PC-3 (cell line): ENCODE measurements at regions not wholly inside any gene's neighbourhood (a gene's known extent, or its start where the extent isn't known, plus 50 kb on each side); places are given as distances from the start of the nearest gene placed in this dataset.
A peak's percentile ranks its signal among the peaks of the same experiment; 100 is the strongest.

Experiments used
- ATAC-seq: fragments of 200-7000 bp; cut with Tn5 transposase; 2 replicates; pipeline ENCODE4 v1.9.1; 2020; ENCODE audit warnings: mild to moderate bottlenecking, moderate library complexity
- BruUV-seq: library from RNA; stranded (reverse); fragments of 400-500 nt; replicated peaks from 2 replicates; lab custom pipeline; 2021; lab: Mats Ljungman, UMichigan
- CTCF ChIA-PET: fragments of 300-600 bp; sonication (Branson Sonifier 250); formaldehyde crosslinking; loops from one replicate; lab custom pipeline; 2022; ENCODE audit warnings: antibody characterized with exemption; lab: Charles Lee
- POLR2A ChIA-PET: fragments of 300-600 bp; sonication (Branson Sonifier 250); formaldehyde crosslinking; loops from one replicate; lab custom pipeline; 2022; ENCODE audit warnings: antibody characterized with exemption; ENCODE audit not compliant: unreplicated experiment; lab: Charles Lee
- DNase-seq: peaks from one replicate; pipeline ENCODE4 v3.0.0-alpha.2; 2015
- H2AFZ ChIP-seq: fragments of 300-600 bp; sonication (generic); 2 replicates; pipeline ENCODE4 v1.6.0; 2016; ENCODE audit warnings: antibody characterized with exemption, low read length
- H3F3A ChIP-seq: fragments of 300-600 bp; sonication (generic); one replicate; pipeline ENCODE4 v1.6.0; 2017; ENCODE audit warnings: antibody characterized with exemption, low read length, control low read depth, mild to moderate bottlenecking; ENCODE audit not compliant: unreplicated experiment
- H3K27ac ChIP-seq: fragments of 300-600 bp; sonication (generic); 2 replicates; pipeline ENCODE4 v1.5.1; 2016; ENCODE audit warnings: mild to moderate bottlenecking, low read length
- H3K27me3 ChIP-seq: fragments of 300-600 bp; sonication (generic); 2 replicates; pipeline ENCODE4 v1.6.1; 2016; ENCODE audit warnings: low read length, mixed read lengths
- H3K36me3 ChIP-seq: fragments of 300-600 bp; sonication (generic); 2 replicates; pipeline ENCODE4 v1.6.1; 2016; ENCODE audit warnings: low read depth, mixed run types, low read length, mixed read lengths
- H3K4me1 ChIP-seq: fragments of 300-600 bp; sonication (generic); 2 replicates; pipeline ENCODE4 v1.5.1; 2016; ENCODE audit warnings: low read length; ENCODE audit not compliant: insufficient read depth
- H3K4me2 ChIP-seq: fragments of 300-600 bp; sonication (generic); 2 replicates; pipeline ENCODE4 v1.6.0; 2016; ENCODE audit warnings: low read length
- H3K4me3 ChIP-seq: fragments of 300-600 bp; sonication (generic); 2 replicates; pipeline ENCODE4 v1.5.1; 2016; ENCODE audit warnings: mild to moderate bottlenecking, low read length, mixed read lengths
- H3K79me2 ChIP-seq: fragments of 300-600 bp; sonication (generic); 2 replicates; pipeline ENCODE4 v1.6.1; 2017; ENCODE audit warnings: low read length, mixed read lengths
- H3K9ac ChIP-seq: fragments of 300-600 bp; sonication (generic); 2 replicates; pipeline ENCODE4 v1.6.0; 2016; ENCODE audit warnings: mild to moderate bottlenecking, low read length
- H3K9me2 ChIP-seq: fragments of 300-600 bp; sonication (generic); replicated peaks from 2 replicates; pipeline ENCODE4 v1.6.1; 2016; ENCODE audit warnings: mixed run types, low read length, mixed read lengths
- H3K9me3 ChIP-seq: fragments of 300-600 bp; sonication (generic); 2 replicates; pipeline ENCODE4 v1.6.1; 2016; ENCODE audit warnings: low read length, mixed read lengths
- H4K20me1 ChIP-seq: fragments of 300-600 bp; sonication (generic); 2 replicates; pipeline ENCODE4 v1.6.1; 2016; ENCODE audit warnings: low read length, mixed read lengths
- CTCF ChIP-seq: fragments of 300-600 bp; sonication (generic); conservative IDR thresholded peaks from 2 replicates; pipeline ENCODE4 v1.5.1; 2017; ENCODE audit warnings: antibody characterized with exemption, low read depth, mild to moderate bottlenecking, low read length
- EZH2 ChIP-seq: fragments of 300-600 bp; sonication (generic); IDR thresholded peaks from one replicate; pipeline ENCODE4 v1.6.1; 2017; ENCODE audit warnings: antibody characterized with exemption, mild to moderate bottlenecking, low read length; ENCODE audit not compliant: unreplicated experiment
- EZH2phosphoT487 ChIP-seq: fragments of 300-600 bp; sonication (generic); IDR thresholded peaks from 2 replicates; pipeline ENCODE4 v1.6.1; 2018; ENCODE audit warnings: mild to moderate bottlenecking, antibody characterized with exemption, low read length, borderline replicate concordance
- intact Hi-C: fragments of 100-400 bp; cut with micrococcal nuclease; formaldehyde crosslinking; loops from 2 replicates; pipeline ENCODE4 v1.9.0; 2023

DNA sequence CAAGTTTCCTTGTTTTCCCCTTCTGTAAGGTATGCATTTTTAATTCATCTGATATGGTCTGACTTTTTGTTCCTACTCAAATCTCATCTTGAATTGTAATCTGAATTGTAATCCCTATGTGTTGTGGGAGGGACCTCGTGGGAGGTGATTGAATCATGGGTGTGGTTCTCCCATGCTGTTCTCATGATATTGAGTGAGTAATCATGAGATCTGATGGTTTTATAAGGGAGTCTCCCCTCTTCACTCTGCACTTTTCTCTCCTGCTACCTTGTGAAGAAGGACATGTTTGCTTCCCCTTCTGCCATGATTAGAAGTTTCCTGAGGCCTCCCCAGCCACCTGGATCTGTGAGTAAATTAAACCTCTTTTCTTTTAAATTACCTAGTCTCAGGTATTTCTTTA is 476.1 kb downstream of the LPIN1 start:
- Histone ChIP-seq H2AFZ (no peak overlapping the region), H3K9ac (no peak overlapping the region), H3K4me2 (no peak overlapping the region), H4K20me1 (no peaks in the 10 kb centered on the region), H3K27ac (no peak overlapping the region), H3F3A (no peaks in the 10 kb centered on the region), H3K27me3 (no peaks in the 10 kb centered on the region), H3K4me3 (no peak overlapping the region), H3K9me3 (peaks cover 13% of the 10 kb centered on the region; the same call in 1 of the 2 replicates), H3K79me2 (no peaks in the 10 kb centered on the region), H3K9me2 (no peaks in the 10 kb centered on the region), H3K36me3 (no peaks in the 10 kb centered on the region), H3K4me1 (no peaks in the 10 kb centered on the region)
- ATAC-seq (no peak), DNase-seq (peak; percentile 11)
- no TSS peak for BruUV-seq
- intact Hi-C loops, result no loop called here
- ChIA-PET CTCF (no interaction called here), POLR2A (no interaction called here)
- TF ChIP-seq EZH2phosphoT487, result no peak
- TF ChIP-seq EZH2, result no peak
- no peak for TF ChIP-seq CTCF

GRCh38 chr2:12223732-12224131 is 477.3 kb downstream of the LPIN1 start:
- H4K20me1 ChIP-seq, result no peaks in the 10 kb centered on the region
- CTCF ChIA-PET, result no interaction called here

More at GRCh38 chr2:12223732-12224131, 477.3 kb downstream of the LPIN1 start:
- no peaks in the 10 kb centered on the region for H3K9me2 ChIP-seq
- no peaks in the 10 kb centered on the region for H3F3A ChIP-seq
- no peaks in the 10 kb centered on the region for H3K79me2 ChIP-seq
- no TSS peak for BruUV-seq
- intact Hi-C loops, result no loop called here
- POLR2A ChIA-PET, result no interaction called here
- ATAC-seq (no peak), DNase-seq (no peak)
- H3K27ac ChIP-seq, result no peak overlapping the region
- H3K4me2 ChIP-seq, result no peak overlapping the region
- no peak overlapping the region for H2AFZ ChIP-seq
- peaks cover 13% of the 10 kb centered on the region; the same call in 1 of the 2 replicates for H3K9me3 ChIP-seq
- no peaks in the 10 kb centered on the region for H3K27me3 ChIP-seq
- H3K9ac ChIP-seq, result no peak overlapping the region
- no peaks in the 10 kb centered on the region for H3K36me3 ChIP-seq
- no peak for TF ChIP-seq CTCF
- TF ChIP-seq EZH2phosphoT487, result no peak
- TF ChIP-seq EZH2, result no peak
- H3K4me1 ChIP-seq, result no peaks in the 10 kb centered on the region
- H3K4me3 ChIP-seq, result no peak overlapping the region
